Left renal pelvis (tissue), 4 donors: ENCODE measurements at regions not wholly inside any gene's neighbourhood (a gene's known extent, or its start where the extent isn't known, plus 50 kb on each side); places are given as distances from the start of the nearest gene placed in this dataset.
"Not testable (repeated sequence)": the region's sequence is repeated elsewhere in the genome, so short reads cannot be mapped to it uniquely, and the experiment has no call there.

Source experiments
- DNase-seq, 4 donors: peaks; one replicate each; pipeline ENCODE4 v3.0.0-alpha.2; 2013; ENCODE audit warnings: low read depth in 4 of 4, low spot score in 3 of 4

- no peak for DNase-seq
Observed at GRCh38 chr2:49355611-49356010, 201.3 kb upstream of the FSHR start.

DNA sequence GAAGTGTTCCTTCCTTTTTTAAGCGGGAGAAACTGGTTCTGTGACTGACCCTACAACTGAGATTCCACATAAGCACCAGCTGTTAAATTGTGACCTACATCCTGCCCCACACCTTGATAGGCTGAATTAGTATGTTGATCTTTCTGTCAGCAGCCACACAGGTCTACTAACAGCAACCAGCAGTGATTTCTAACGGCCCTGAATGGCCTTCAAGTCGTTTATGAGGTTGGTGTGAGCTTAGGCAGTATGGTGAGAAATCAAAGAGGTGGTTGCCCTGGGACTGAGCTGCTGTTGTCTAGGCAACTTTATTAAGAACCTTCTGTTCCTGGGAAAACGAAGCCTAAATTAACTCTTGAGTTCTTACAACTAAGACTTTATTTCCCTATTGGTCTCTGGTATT, 197.2 kb upstream of the FSHR start:
- no peak for DNase-seq

DNA sequence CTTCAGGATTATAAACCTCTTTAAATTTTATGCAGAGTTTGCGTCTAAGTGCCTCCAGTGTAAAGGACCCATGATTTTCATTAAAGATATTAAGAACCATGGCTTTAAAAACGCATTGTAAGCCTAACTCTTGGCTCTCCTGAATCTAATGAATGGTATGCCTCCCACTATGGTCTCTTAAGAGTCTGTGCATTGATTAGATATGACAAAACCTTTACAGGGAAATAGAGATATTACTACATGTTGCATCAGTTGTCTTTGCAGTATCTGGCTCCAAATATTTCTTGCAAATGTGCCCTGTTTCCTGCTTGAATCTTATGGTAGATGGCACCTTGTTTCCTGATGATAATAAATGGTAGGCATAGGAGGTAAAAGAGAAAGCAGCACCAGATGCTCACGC, 189.3 kb upstream of the FSHR start:
- no peak for DNase-seq

GRCh38 chr2:49342156-49342555, 187.8 kb upstream of the FSHR start:
- DNase-seq = no peak

- DNase-seq = no peak
Observed at GRCh38 chr2:49335546-49335945, 181.2 kb upstream of the FSHR start.

DNA sequence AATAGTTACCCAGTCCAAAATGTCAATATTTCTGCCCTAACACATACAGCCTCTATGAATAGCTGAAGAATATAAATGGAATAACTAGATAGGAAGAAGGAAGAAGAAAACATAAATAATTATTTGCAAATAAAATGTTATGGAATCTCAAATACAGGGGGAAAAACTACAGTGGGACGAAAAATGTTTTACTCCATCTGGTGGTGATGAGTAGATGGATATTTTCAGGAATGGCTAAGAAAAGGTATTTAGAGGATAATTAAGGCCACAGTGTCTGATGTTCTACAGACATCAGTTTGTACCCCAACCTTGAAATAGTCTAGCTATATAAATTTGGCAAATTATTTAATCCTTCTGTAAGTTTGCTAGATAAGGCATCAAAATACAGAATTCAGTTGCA, 178.1 kb upstream of the FSHR start:
- DNase-seq = no peak

DNA sequence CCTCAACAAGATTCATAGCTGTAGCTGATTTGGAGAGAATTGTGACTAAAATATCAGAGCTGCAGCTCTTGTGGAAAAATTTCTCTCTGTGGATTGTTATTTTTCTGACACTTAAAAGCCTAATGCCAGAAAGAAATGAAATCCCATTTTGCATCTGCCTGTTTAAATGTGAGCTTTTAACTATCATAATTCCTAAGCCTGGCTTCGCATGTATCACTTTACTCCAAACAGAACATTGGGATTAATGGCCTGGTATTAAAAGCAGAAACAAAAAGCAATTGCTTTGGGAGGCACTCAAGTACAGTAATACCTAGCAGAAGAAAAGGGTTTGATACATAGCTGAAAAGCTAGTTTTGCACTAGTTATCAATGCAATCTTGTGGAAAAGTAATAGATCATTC, 164.2 kb upstream of the FSHR start:
- no peak for DNase-seq

DNA sequence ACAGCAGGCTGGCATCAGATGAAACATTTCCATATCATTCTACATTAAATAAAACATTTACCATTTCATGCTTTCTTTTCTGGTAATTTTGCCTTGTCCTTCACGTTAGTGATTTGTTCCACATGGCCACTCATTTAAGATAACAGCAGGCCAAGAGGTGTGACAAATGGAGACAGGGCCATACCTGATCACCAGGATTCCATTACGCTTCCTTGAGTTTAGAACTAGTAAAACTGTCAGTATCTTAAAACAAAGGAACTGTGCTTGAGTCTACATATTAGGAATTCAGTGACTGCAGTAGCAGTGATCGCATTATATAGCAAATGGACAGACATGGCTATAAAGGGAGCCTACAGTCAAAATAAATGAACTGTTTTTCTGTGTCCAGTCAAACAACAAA, 155.1 kb upstream of the FSHR start:
- DNase-seq = peak in 1 of 4 donors; percentile 22

GRCh38 chr2:49306925-49307324, 152.6 kb upstream of the FSHR start:
- DNase-seq = no peak

- DNase-seq = not testable (repeated sequence)
Observed at GRCh38 chr2:49298693-49299092, 144.4 kb upstream of the FSHR start.

DNA sequence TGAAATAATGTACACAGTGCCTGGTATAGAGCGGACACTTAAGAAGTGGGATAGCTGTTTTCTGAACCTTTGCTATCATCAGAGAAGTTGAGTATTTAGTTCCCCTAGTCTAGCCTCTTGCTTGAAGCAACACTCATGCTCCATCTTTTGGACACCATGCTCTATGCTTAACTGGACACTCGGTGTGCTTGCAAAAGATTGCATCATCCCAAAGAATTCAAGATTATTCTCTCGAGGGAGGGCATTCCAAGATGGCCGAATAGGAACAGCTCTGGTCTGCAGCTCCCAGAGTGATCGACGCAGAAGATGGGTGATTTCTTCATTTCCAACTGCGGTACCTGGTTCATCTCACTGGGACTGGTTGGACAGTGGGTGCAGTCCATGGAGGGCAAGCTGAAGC, 143.9 kb upstream of the FSHR start:
- no peak for DNase-seq

GRCh38 chr2:49296107-49296867, 142.0 kb upstream of the FSHR start:
- DNase-seq = no peak

GRCh38 chr2:49294225-49294624, 139.9 kb upstream of the FSHR start:
- DNase-seq = no peak

GRCh38 chr2:49291619-49292018, 137.3 kb upstream of the FSHR start:
- DNase-seq = no peak

DNA sequence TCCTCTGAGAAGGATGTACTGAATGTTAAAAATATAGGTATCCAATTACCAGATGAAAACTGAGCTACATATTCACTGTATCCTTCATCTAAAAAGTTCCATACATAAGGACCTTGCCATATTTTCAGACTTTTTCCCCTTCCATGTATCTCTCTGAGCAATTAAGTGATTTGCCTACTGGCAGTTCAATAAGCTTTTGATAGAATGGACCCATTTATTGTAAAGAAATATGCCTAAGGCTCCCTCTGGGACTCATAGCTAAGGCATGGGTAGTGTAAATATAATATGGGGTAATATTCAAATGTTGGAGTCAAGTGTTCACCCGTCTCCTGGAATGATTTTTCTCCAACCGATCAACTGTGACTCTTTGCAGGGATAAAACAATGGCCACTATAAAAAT, 135.4 kb upstream of the FSHR start:
- no peak for DNase-seq

- DNase-seq = no peak
Observed at GRCh38 chr2:49288902-49289700, 134.8 kb upstream of the FSHR start.

DNA sequence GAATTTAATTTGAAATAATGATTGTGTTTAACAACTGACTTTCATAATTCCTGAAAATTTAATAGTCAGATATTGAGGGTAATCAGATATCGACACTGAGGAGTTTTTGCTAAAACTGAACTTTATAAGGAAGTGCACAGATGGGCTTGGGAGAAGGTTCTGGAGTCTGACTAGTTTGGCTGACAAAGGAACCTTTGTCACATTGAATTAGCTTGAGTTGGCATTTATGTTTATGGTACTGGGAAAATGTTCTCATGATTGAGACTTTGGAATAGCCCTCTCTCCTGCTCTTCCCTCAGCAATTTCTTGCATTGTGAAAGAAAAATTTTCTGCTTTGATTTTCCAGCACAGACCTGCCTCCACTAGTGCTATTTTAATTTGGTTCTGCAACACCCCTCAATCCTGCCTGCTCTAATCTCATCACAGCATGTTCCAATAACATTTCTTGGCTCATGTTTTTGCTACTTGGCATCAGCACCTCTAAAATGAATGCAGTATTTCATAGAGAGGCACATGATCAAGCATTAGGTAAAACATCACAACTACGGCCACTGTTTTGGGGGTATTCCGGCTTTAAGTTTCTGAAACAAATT, 133.9 kb upstream of the FSHR start:
- no peak for DNase-seq

GRCh38 chr2:49286726-49287125, 132.4 kb upstream of the FSHR start:
- no peak for DNase-seq

- no peak for DNase-seq
Observed at GRCh38 chr2:49286045-49286444, 131.7 kb upstream of the FSHR start.

GRCh38 chr2:49278561-49278960, 124.2 kb upstream of the FSHR start:
- no peak for DNase-seq

DNA sequence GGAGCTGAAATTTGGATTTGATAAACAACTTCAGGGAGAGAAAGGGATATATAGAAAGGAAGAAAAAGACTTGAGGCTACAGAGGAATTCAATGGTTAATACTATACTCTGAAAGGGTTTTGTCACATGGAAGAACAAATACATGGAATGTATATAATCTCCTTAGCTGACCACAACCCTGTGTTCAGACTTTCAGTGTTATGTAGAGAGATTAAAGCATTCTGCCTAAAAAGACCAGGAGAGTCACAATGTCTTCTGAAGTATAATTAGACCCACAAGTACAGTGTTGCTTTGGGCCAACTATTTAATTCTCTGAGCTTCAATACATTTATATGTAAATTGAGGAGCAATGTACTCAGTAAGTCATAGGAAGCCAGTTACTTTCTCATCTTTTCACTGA, 123.8 kb upstream of the FSHR start:
- DNase-seq = no peak

DNA sequence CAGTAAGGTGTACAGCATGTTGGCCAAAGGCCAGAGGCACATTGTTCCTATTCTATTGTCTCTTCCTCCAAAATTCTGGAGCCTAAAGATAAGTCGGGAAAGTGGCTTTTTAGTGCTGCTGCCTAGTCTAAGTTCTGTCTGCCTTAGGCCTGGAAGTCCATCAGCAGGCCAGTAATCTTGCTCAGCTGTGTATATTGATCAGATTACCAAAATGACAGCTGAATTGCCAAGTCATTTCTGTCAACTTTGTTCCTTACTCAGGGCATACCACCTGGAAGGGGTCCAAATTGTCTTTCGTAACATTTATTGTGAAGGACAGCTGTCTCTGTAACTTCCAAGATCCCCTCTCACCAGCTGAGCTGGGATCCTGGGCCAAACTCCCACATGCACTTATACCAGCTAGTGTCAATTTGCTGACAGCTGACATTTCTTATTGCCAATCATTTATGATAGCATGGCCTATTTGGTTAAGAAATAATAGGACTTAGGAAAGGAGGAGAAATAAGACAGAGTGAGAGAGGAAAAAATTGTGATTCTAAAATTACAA, 116.8 kb upstream of the FSHR start:
- DNase-seq = no peak
